Natural killer cell (primary cell): ENCODE measurements at regions not wholly inside any gene's neighbourhood (a gene's known extent, or its start where the extent isn't known, plus 50 kb on each side); places are given as distances from the start of the nearest gene placed in this dataset.

ENCODE experiments used
- ATAC-seq, 3 donors: fragments of 150-1000 bp in 2 of 3; fragments of 200-7000 bp in 1 of 3; cut with Tn5 transposase; 1 replicate in 1 of 3; 2 replicates in 2 of 3; pipeline ENCODE4 v1.10.0; 2021; ENCODE audit warnings: mild to moderate bottlenecking in 2 of 3, moderate library complexity in 2 of 3
- DNase-seq, 2 donors: peaks; one replicate each; pipeline versions ENCODE4 v3.0.0 to v3.0.0-alpha.2; 2013 to 2021; ENCODE audit warnings: mixed read lengths in 1 of 2
- H3K27ac ChIP-seq: one replicate; pipeline ENCODE4 v1.5.1; 2013; ENCODE audit warnings: mild to moderate bottlenecking, low read length
- H3K27me3 ChIP-seq: one replicate; pipeline ENCODE4 v1.6.1; 2013; ENCODE audit warnings: low read length; ENCODE audit not compliant: control insufficient read depth, insufficient read depth
- H3K36me3 ChIP-seq: one replicate; pipeline ENCODE4 v1.6.1; 2013; ENCODE audit warnings: low read length; ENCODE audit not compliant: control insufficient read depth, insufficient read depth
- H3K4me1 ChIP-seq: one replicate; pipeline ENCODE4 v1.6.1; 2013; ENCODE audit warnings: low read length; ENCODE audit not compliant: control insufficient read depth, insufficient read depth
- H3K4me3 ChIP-seq: one replicate; pipeline ENCODE4 v1.5.1; 2013; ENCODE audit warnings: low read length
- H3K9me3 ChIP-seq: one replicate; pipeline ENCODE4 v1.6.1; 2013; ENCODE audit warnings: low read length; ENCODE audit not compliant: control insufficient read depth, insufficient read depth
- H3K27ac Mint-ChIP-seq, 2 donors: one replicate each; pipeline ENCODE4 v1.8.0; 2022; ENCODE audit warnings: mild to moderate bottlenecking in 2 of 2, mixed read lengths in 2 of 2, moderate library complexity in 1 of 2
- H3K27me3 Mint-ChIP-seq, 2 donors: one replicate each; pipeline ENCODE4 v1.8.0; 2022; ENCODE audit warnings: low read depth in 2 of 2, mixed read lengths in 2 of 2
- H3K36me3 Mint-ChIP-seq: one replicate; pipeline ENCODE4 v1.8.0; 2022; ENCODE audit warnings: mixed read lengths
- H3K4me1 Mint-ChIP-seq, 2 donors: one replicate each; pipeline ENCODE4 v1.8.0; 2022; ENCODE audit warnings: mixed read lengths in 2 of 2
- H3K4me3 Mint-ChIP-seq: one replicate; pipeline ENCODE4 v1.8.0; 2022; ENCODE audit warnings: mild to moderate bottlenecking, moderate library complexity, mixed read lengths
- H3K9me3 Mint-ChIP-seq, 2 donors: one replicate each; pipeline ENCODE4 v1.8.0; 2022; ENCODE audit warnings: mixed read lengths in 2 of 2
- CTCF ChIP-seq: fragments of 200-600 bp; IDR thresholded peaks from one replicate; pipeline ENCODE4 v1.8.0; 2022; ENCODE audit warnings: antibody characterized with exemption
- WGBS: methylation state at CpG from one replicate; pipeline ENCODE4 v1.1.7; 2013; ENCODE audit warnings: missing lambda C conversion rate; ENCODE audit not compliant: insufficient coverage; 5-methylcytosine and 5-hydroxymethylcytosine counted together
- intact Hi-C: fragments of 100-400 bp; cut with micrococcal nuclease; formaldehyde crosslinking; loops from one replicate; pipeline ENCODE4 v1.14.2; 2022

- Histone ChIP-seq H3K4me1 (no peaks in the 10 kb centered on the region), H3K36me3 (no peaks in the 10 kb centered on the region), H3K9me3 (no peaks in the 10 kb centered on the region), H3K27ac (no peak overlapping the region), H3K4me3 (no peak overlapping the region), H3K27me3 (no peaks in the 10 kb centered on the region)
- H3K9me3 Mint-ChIP-seq, result no peaks in the 10 kb centered on the region
- 86% methylated on average over 7 of the region's 7 CpGs for WGBS
- no peak for ATAC-seq
- H3K4me3 Mint-ChIP-seq, result no peak overlapping the region
- no peak for TF ChIP-seq CTCF
- H3K36me3 Mint-ChIP-seq, result no peaks in the 10 kb centered on the region
- intact Hi-C loops, result no loop called here
- peaks cover 3 to 38% of the 10 kb centered on the region in 2 donors for H3K27me3 Mint-ChIP-seq
- DNase-seq, result no peak
- H3K27ac Mint-ChIP-seq, result no peak overlapping the region
- no peaks in the 10 kb centered on the region for H3K4me1 Mint-ChIP-seq
Observed at GRCh38 chr5:2123874-2124273, 241.1 kb upstream of the IRX4 start.

- Histone ChIP-seq H3K4me3 (no peak overlapping the region), H3K9me3 (no peaks in the 10 kb centered on the region), H3K27me3 (no peaks in the 10 kb centered on the region), H3K4me1 (no peaks in the 10 kb centered on the region), H3K36me3 (no peaks in the 10 kb centered on the region), H3K27ac (no peak overlapping the region)
- no peak for ATAC-seq
- Mint-ChIP-seq H3K27ac (no peak overlapping the region), H3K27me3 (peaks cover 3 to 35% of the 10 kb centered on the region in 2 donors), H3K9me3 (no peaks in the 10 kb centered on the region), H3K36me3 (no peaks in the 10 kb centered on the region), H3K4me3 (no peak overlapping the region), H3K4me1 (no peaks in the 10 kb centered on the region)
- WGBS, result 94% methylated on average over 4 of the region's 4 CpGs
- no peak for TF ChIP-seq CTCF
- intact Hi-C loops, result no loop called here
- DNase-seq, result no peak
Observed at GRCh38 chr5:2120361-2120760, 237.6 kb upstream of the IRX4 start.

GRCh38 chr5:2119573-2119972, 236.8 kb upstream of the IRX4 start:
- intact Hi-C loops, result no loop called here

More at GRCh38 chr5:2119573-2119972, 236.8 kb upstream of the IRX4 start:
- no peak for TF ChIP-seq CTCF
- no peaks in the 10 kb centered on the region for H3K36me3 Mint-ChIP-seq
- DNase-seq (no peak), ATAC-seq (no peak)
- H3K27me3 ChIP-seq, result no peaks in the 10 kb centered on the region
- no peaks in the 10 kb centered on the region for H3K4me1 Mint-ChIP-seq
- H3K4me3 ChIP-seq, result no peak overlapping the region
- WGBS, result 71% methylated on average over 3 of the region's 6 CpGs
- no peaks in the 10 kb centered on the region for H3K9me3 ChIP-seq
- no peak overlapping the region for H3K27ac Mint-ChIP-seq
- no peaks in the 10 kb centered on the region for H3K9me3 Mint-ChIP-seq
- no peaks in the 10 kb centered on the region for H3K36me3 ChIP-seq
- H3K4me3 Mint-ChIP-seq, result no peak overlapping the region
- H3K4me1 ChIP-seq, result no peaks in the 10 kb centered on the region
- peaks cover 3 to 35% of the 10 kb centered on the region in 2 donors for H3K27me3 Mint-ChIP-seq
- H3K27ac ChIP-seq, result no peak overlapping the region
